Lung microvascular endothelial cell (primary cell): ENCODE measurements at regions not wholly inside any gene's neighbourhood (a gene's known extent, or its start where the extent isn't known, plus 50 kb on each side); places are given as distances from the start of the nearest gene placed in this dataset.
A peak's percentile ranks its signal among the peaks of the same experiment; 100 is the strongest.

Experiments
- DNase-seq, 2 donors: peaks; one replicate each; pipeline versions ENCODE4 v3.0.0 to v3.0.0-alpha.2; 2010; ENCODE audit warnings: low read depth in 2 of 2

GRCh38 chr12:124188561-124189405, 106.1 kb upstream of the RFLNA start:
- DNase-seq: peak; percentile 22 to 28

GRCh38 chr12:124190312-124191023, 104.4 kb upstream of the RFLNA start:
- no peak for DNase-seq

- peak in 1 of 2 donors; percentile 29 for DNase-seq
These were observed 103.9 kb upstream of the RFLNA start for GRCh38 chr12:124191024-124191359.

GRCh38 chr12:124191966-124192365, 102.9 kb upstream of the RFLNA start:
- no peak for DNase-seq

GRCh38 chr12:124194264-124194892, 100.5 kb upstream of the RFLNA start:
- no peak for DNase-seq

GRCh38 chr12:124194893-124195566, 99.9 kb upstream of the RFLNA start:
- no peak for DNase-seq

- DNase-seq: no peak
These were observed 99.3 kb upstream of the RFLNA start for GRCh38 chr12:124195567-124195942.

- DNase-seq: no peak
These were observed 98.7 kb upstream of the RFLNA start for GRCh38 chr12:124196236-124196635.

GRCh38 chr12:124201248-124201647, 93.6 kb upstream of the RFLNA start:
- no peak for DNase-seq

- DNase-seq: no peak
These were observed 91.7 kb upstream of the RFLNA start for GRCh38 chr12:124203176-124203575.

GRCh38 chr12:124205405-124205804, 89.5 kb upstream of the RFLNA start:
- no peak for DNase-seq

GRCh38 chr12:124207049-124207448, 87.8 kb upstream of the RFLNA start:
- no peak for DNase-seq

- no peak for DNase-seq
These were observed 87.3 kb upstream of the RFLNA start for GRCh38 chr12:124207617-124208016.

GRCh38 chr12:124208489-124208888, 86.4 kb upstream of the RFLNA start:
- no peak for DNase-seq

GRCh38 chr12:124210991-124211577, 83.8 kb upstream of the RFLNA start:
- no peak for DNase-seq

- DNase-seq: no peak
These were observed 83.1 kb upstream of the RFLNA start for GRCh38 chr12:124211753-124212152.

GRCh38 chr12:124213666-124214347, 81.1 kb upstream of the RFLNA start:
- no peak for DNase-seq

GRCh38 chr12:124214574-124214973, 80.3 kb upstream of the RFLNA start:
- DNase-seq: no peak

- no peak for DNase-seq
These were observed 77.9 kb upstream of the RFLNA start for GRCh38 chr12:124216966-124217365.

- peak in 1 of 2 donors; percentile 8 for DNase-seq
These were observed 77.2 kb upstream of the RFLNA start for GRCh38 chr12:124217508-124218242.
